ENCODE measurements at regions not wholly inside any gene's neighbourhood (a gene's known extent, or its start where the extent isn't known, plus 50 kb on each side); places are given as distances from the start of the nearest gene placed in this dataset.
"Not testable (repeated sequence)": the region's sequence is repeated elsewhere in the genome, so short reads cannot be mapped to it uniquely, and the experiment has no call there.

DNA sequence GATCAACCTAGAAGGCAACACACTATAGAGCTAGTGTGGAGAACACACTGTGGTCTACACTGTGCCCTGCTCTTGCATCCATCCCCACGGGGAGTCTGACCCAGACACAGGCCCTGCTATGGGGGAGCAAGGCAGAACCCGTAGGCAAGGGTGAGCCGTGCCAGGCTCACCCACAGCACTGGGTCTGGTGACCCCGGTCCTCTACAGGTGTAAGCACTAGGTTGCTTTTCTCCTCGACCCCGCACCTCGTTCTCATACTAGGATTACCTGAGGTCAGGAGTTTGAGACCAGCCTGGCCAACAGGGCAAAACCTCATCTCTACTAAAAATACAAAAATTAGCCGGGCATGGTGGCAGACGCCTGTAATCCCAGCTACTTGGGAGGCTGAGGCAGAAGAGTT lies 286.0 kb downstream of the GOLGA6L6 start:
- H3K4me3 ChIP-seq; H3K9me3 ChIP-seq; H3K27ac ChIP-seq; H3K36me3 ChIP-seq; DNase-seq (ENCODE audit: low spot score); H3K27me3 ChIP-seq (replicated peaks; ENCODE audit: insufficient read depth); H3K4me1 ChIP-seq (replicated peaks); intact Hi-C loops (cut with DNase I): not testable (repeated sequence)
- 74% methylated on average over 9 of the region's 9 CpGs for WGBS

DNA sequence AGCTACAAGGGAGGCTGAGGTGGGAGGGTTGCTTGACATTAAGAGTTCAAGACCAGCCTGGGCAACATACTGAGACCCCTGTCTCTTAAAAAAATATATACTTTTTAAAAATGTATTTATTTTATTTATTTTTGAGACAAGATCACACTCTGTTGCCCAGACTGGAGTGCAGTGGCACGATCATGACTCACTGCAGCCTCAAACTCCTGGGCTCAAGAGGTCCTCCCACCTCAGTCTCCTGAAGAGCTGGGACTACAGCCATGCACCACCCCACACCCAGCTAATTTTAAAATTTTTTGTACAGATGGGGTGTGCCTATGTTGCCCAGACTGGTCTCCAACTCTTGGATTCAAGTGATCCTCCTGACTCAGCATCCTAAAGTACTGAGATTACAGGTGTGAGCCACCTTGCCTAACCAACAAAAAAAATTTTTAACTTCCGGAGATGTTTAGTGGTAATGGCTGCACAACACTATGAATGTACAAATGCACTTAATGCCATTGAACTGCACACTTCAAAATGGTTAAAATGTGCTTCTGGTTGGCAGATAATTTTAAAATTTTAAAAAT lies 288.5 kb downstream of the GOLGA6L6 start:
- H3K9me3 ChIP-seq; intact Hi-C loops (cut with DNase I); H3K36me3 ChIP-seq; DNase-seq (ENCODE audit: low spot score); H3K27me3 ChIP-seq (replicated peaks; ENCODE audit: insufficient read depth); H3K27ac ChIP-seq; H3K4me3 ChIP-seq; H3K4me1 ChIP-seq (replicated peaks): not testable (repeated sequence)
- 36% methylated on average over 2 of the region's 2 CpGs for WGBS

DNA sequence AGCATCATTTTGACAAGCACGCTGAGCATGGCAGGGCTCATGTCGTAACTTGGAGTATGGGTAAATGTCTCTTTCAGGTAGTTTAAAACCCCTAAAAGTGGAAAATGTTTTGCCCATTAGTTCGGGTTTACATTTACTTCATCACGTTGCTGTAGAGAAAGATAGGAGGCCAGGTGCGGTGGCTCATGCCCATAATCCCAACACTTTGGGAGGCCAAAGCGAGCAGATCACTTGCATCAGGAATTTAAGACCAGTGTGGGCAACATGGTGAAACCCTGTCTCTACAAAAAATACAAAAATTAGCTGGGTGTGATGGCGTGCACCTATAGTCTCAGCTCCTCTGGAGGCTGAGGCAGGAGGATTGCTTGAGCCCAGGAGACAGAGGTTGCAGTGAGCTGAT lies 289.6 kb downstream of the GOLGA6L6 start:
- H3K4me1 ChIP-seq (replicated peaks); H3K27me3 ChIP-seq (replicated peaks; ENCODE audit: insufficient read depth); H3K36me3 ChIP-seq; DNase-seq (ENCODE audit: low spot score); H3K9me3 ChIP-seq; H3K27ac ChIP-seq; intact Hi-C loops (cut with DNase I); H3K4me3 ChIP-seq: not testable (repeated sequence)
- WGBS: 82% methylated on average over 7 of the region's 7 CpGs

DNA sequence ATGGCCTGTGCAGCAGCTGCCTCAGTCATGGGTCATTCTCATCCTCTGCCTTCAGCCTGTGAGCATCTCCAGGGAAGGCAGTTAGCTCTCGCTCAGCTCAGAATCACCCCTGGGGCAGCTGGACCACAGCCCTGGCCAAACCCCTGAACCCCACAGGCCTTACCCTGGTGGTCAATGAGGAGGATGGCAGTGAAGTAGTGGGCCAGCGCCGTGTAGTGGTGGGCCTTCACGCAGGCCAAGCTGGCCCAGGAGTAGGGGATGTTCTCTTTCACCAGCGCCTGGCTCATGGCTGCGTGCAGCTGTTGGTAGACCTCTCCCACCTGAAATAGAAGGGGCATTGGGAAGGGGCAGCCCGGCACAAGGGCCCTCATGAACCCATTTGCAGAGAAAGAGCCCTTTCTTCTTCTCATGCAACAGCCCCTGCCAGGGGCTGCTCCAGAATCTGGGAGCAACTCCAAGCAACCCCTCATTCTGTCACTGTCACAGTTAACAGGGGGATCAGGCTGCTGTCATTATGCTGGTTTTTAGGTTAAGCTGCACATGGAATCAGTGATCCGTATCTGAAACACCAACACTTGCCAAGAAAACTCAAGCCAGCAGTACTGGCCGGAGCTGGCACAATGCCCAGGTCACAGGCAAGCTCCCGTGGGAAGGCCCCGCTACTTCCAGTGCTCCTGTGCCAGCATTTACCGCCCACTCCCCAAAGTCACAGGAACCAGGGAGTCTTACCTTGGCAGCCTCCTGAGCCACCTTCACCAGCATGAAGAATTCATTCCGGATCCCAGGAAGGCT lies 290.2 kb downstream of the GOLGA6L6 start:
- intact Hi-C loops (cut with DNase I); H3K27ac ChIP-seq: not testable (repeated sequence)

DNA sequence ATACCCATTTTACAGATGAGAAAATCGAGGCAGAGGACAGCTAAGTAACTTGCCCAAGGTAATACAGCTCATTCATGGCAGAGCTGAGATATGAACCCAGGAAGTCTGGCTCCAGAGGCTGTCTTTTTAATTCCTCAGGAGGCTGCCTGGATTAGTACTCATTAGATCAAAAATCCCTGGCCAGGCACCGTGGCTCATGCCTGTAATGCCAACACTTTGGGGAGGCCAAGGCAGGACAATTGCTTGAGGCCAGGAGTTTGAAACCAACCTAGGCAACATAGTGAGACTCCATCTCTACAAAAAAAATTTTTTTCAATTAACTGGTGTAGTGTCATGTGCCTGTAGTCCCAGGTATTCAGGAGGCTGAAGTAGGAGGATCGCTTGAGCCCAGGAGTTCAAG lies 291.4 kb downstream of the GOLGA6L6 start:
- DNase-seq (ENCODE audit: low spot score); H3K4me1 ChIP-seq (replicated peaks); H3K36me3 ChIP-seq; H3K4me3 ChIP-seq; H3K9me3 ChIP-seq; H3K27me3 ChIP-seq (replicated peaks; ENCODE audit: insufficient read depth); H3K27ac ChIP-seq; intact Hi-C loops (cut with DNase I): not testable (repeated sequence)
- WGBS: 52% methylated on average over 3 of the region's 3 CpGs

More for the DNA sequence above, 290.2 kb downstream of the GOLGA6L6 start:
- H3K4me1 ChIP-seq (replicated peaks); H3K9me3 ChIP-seq; H3K27me3 ChIP-seq (replicated peaks; ENCODE audit: insufficient read depth); H3K4me3 ChIP-seq; H3K36me3 ChIP-seq; DNase-seq (ENCODE audit: low spot score): not testable (repeated sequence)
- 79% methylated on average over 10 of the region's 13 CpGs for WGBS

DNA sequence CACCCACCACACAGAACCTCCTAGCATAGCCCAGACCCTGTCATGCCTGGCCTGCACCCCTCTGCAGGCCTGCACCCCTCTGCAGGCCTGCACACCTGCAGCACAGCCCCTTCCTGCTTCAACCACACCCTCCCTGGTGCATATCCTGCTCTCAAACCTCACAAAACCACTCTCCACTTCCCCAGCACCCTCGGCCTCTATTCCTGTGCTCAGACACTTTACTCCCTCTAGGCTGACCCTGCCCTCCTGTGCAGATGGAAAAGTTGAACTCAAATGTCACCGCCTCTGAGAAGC lies 292.0 kb downstream of the GOLGA6L6 start:
- H3K27ac ChIP-seq; H3K4me1 ChIP-seq (replicated peaks); H3K4me3 ChIP-seq; H3K27me3 ChIP-seq (replicated peaks; ENCODE audit: insufficient read depth); intact Hi-C loops (cut with DNase I); H3K9me3 ChIP-seq; H3K36me3 ChIP-seq; DNase-seq (ENCODE audit: low spot score): not testable (repeated sequence)
- 87% methylated on average over 2 of the region's 2 CpGs for WGBS

DNA sequence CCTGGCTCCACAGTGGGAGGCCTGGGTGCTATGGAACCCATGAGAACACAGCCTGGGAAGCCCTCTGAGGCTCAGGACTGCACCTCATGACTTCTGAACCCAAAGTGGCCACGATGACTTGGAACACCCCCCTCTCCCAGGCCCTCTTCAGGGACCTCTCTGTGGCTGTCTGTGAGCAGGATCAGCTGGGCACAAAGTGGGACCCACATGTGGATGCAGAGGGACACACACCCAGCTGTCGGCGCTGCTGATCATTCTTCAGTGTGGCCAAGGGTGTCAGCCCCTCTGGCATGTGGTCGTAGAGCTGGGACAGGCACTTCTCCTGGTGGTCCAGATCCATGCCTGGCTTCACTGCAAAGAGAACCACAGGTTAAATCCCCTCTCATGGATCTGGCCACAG lies 293.2 kb downstream of the GOLGA6L6 start:
- H3K4me3 ChIP-seq; H3K27ac ChIP-seq; H3K27me3 ChIP-seq (replicated peaks; ENCODE audit: insufficient read depth); intact Hi-C loops (cut with DNase I); H3K36me3 ChIP-seq; H3K4me1 ChIP-seq (replicated peaks); H3K9me3 ChIP-seq; DNase-seq (ENCODE audit: low spot score): not testable (repeated sequence)
- 79% methylated on average over 4 of the region's 4 CpGs for WGBS

DNA sequence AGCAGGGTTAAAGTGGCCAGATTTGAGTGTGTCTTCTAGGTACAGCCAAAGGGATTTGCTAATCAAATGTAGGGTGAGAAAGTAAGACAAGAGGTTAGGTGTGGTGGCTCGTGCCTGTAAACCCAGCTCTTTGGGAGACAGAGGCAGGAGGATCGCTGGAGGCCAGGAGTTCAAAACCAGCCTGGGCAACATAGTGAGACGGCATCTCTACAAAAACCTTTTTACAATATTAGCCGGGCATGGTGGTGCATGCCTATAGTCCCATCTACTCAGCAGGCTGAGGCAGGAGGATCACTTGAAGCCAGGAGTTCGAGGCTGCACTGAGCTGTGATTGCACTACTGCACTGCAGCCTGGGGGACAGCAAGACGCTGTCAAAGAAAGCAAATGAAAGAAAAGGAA lies 294.5 kb downstream of the GOLGA6L6 start:
- 69% methylated on average over 6 of the region's 6 CpGs for WGBS
- DNase-seq (ENCODE audit: low spot score); H3K4me3 ChIP-seq; H3K27me3 ChIP-seq (replicated peaks; ENCODE audit: insufficient read depth); intact Hi-C loops (cut with DNase I); H3K27ac ChIP-seq; H3K36me3 ChIP-seq; H3K9me3 ChIP-seq; H3K4me1 ChIP-seq (replicated peaks): not testable (repeated sequence)

DNA sequence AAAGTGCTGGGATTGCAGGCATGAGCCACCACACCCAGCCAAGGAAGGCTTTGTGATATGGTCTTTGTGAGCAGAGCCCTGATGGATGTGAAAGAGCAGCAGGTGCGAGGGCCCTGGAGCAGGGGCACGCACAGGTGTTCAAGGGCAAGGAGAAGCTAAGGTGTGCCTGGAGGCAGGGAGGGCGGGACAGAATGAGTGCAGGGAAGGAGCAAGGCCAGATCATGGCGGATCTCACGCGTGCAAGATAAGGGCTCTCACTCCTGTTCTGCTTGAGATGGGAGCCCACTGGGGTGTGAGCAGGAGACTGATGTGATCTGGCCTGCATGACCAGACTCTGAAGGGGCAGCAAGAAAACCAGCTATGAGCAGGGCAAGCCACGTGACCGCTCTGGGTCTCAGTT lies 295.0 kb downstream of the GOLGA6L6 start:
- H3K36me3 ChIP-seq; H3K27ac ChIP-seq; DNase-seq (ENCODE audit: low spot score); H3K27me3 ChIP-seq (replicated peaks; ENCODE audit: insufficient read depth); intact Hi-C loops (cut with DNase I); H3K4me3 ChIP-seq; H3K4me1 ChIP-seq (replicated peaks); H3K9me3 ChIP-seq: not testable (repeated sequence)
- 62% methylated on average over 8 of the region's 8 CpGs for WGBS

DNA sequence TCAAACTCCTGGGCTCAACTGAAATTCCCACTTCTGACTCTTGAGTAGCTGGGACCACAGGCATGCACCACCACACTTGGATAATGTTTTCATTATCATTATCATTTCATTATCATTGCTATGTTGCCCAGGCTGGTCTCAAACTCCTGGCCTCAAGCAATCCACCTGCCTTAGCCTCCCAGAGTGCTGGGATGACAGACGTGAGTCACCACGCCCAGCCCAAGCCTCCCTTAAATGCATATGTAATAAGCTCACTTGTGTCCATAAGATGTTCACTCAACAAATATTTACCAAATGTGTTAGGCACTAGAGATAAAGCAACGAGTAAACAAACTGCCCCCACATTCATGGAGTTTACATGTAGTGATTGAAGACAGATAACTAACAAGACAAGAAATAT lies 295.7 kb downstream of the GOLGA6L6 start:
- H3K27me3 ChIP-seq (replicated peaks; ENCODE audit: insufficient read depth); H3K9me3 ChIP-seq; H3K4me3 ChIP-seq; H3K36me3 ChIP-seq; H3K27ac ChIP-seq; H3K4me1 ChIP-seq (replicated peaks); DNase-seq (ENCODE audit: low spot score); intact Hi-C loops (cut with DNase I): not testable (repeated sequence)
- WGBS: 76% methylated on average over 3 of the region's 3 CpGs

DNA sequence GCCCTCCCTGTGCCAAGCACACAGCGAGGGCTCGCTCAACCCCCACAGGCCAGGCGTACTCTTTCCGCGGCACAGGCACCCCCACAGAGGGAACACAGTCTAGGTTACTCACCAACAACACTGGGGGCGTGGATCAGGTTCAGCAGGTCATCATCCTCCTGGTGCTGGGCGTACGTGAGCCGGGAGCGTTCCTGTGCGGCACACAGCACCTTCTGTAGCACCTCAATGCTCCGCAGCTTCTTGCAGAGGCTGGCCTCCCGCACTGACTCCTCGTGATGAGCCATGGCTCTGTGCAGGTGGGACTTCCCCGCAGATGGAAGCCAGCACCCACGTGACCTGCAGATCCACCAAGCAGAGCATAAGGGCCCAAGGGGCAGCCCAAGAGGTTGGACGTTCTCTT lies 296.8 kb downstream of the GOLGA6L6 start:
- H3K27ac ChIP-seq; DNase-seq (ENCODE audit: low spot score); intact Hi-C loops (cut with DNase I); H3K4me1 ChIP-seq (replicated peaks); H3K4me3 ChIP-seq; H3K27me3 ChIP-seq (replicated peaks; ENCODE audit: insufficient read depth); H3K9me3 ChIP-seq; H3K36me3 ChIP-seq: not testable (repeated sequence)
- WGBS: 80% methylated on average over 17 of the region's 17 CpGs

DNA sequence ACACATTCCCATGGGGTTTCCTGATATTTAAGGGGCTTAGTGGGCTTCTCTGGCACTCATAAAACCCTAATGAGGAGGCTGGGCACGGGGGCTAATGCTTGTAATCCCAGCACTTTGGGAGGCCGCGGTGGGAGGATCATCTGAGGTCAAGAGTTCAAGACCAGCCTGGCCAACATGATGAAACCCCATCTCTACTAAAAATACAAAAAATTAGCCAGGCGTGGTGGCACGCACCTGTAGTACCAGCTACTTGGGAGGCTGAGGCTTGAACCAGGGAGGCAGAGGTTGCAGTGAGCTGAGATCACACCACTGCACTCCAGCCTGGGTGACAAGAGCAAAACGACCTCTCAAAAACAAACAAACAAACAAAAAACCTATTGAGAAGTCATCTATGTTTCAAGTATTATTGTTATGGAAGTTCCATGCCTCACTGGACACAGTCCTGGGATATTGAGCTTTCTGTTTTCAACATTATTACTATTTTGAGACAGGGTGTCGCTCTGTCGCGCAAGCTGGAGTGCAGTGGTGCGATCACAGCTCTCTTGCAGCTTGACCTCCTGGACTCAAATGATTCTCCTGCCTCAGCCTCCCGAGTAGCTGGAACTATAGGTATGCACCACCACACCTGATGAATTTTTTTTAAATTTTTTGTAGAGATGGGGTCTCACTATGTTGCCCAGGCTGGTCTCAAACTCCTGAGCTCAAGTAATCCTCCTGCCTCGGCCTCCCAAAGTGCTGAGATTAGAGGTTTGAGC lies 297.9 kb downstream of the GOLGA6L6 start:
- H3K27me3 ChIP-seq (replicated peaks; ENCODE audit: insufficient read depth); H3K9me3 ChIP-seq; H3K4me3 ChIP-seq; intact Hi-C loops (cut with DNase I); H3K4me1 ChIP-seq (replicated peaks); DNase-seq (ENCODE audit: low spot score); H3K27ac ChIP-seq; H3K36me3 ChIP-seq: not testable (repeated sequence)
- WGBS: 56% methylated on average over 12 of the region's 12 CpGs
